ENCODE measurements at regions not wholly inside any gene's neighbourhood (a gene's known extent, or its start where the extent isn't known, plus 50 kb on each side); places are given as distances from the start of the nearest gene placed in this dataset.

DNA sequence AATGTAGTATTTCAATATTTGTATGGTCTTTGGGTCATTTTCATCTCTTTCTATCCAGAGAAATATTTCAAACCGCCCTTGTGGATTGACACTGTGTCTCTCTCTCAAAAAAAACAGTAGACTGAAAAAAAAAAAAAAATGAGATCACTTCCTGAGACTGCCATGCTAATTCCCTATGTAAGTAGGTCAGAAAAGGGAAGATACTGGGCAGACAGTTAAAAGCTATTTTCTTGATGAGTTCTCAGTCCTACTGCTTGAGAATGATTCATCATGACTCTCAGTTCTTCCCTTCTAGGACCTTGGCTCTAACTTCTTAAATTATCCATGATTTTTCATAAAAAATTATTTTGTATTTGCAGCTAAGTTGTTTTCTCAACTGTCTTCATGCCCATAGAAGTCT is 672.3 kb upstream of the REG3G start:
- Mint-ChIP-seq H3K27ac (no peak overlapping the region), H3K9me3 (no peaks in the 10 kb centered on the region), H3K36me3 (ENCODE audit: low read depth) (no peaks in the 10 kb centered on the region), H3K4me3 (no peak overlapping the region), H3K4me1 (no peaks in the 10 kb centered on the region), H3K27me3 (ENCODE audit: low read depth) (no peaks in the 10 kb centered on the region)
- TF ChIP-seq, protein P1, sequence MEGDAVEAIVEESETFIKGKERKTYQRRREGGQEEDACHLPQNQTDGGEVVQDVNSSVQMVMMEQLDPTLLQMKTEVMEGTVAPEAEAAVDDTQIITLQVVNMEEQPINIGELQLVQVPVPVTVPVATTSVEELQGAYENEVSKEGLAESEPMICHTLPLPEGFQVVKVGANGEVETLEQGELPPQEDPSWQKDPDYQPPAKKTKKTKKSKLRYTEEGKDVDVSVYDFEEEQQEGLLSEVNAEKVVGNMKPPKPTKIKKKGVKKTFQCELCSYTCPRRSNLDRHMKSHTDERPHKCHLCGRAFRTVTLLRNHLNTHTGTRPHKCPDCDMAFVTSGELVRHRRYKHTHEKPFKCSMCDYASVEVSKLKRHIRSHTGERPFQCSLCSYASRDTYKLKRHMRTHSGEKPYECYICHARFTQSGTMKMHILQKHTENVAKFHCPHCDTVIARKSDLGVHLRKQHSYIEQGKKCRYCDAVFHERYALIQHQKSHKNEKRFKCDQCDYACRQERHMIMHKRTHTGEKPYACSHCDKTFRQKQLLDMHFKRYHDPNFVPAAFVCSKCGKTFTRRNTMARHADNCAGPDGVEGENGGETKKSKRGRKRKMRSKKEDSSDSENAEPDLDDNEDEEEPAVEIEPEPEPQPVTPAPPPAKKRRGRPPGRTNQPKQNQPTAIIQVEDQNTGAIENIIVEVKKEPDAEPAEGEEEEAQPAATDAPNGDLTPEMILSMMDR (IDR thresholded peaks at IDR 0.05; ENCODE audit: unreplicated experiment in 3 of 3) = no peak

DNA sequence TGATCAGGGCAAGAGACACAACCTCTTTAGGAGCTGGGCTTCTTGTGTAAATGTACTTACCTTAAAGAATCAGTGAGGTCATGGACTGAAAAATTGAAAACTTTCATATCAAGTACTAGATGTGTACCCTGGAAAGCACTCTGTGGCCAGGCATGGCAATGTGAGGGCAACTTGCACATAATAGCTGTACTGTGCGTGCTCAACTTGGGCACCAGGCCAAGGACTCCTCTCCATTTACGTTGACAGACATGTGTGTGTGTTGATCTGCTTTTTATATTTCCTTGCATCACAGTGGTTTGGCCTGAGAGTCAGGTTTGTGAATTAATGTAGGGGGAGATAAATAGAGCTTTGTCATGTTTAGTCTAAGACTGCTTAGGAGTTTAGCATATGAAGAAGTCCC is 669.5 kb upstream of the REG3G start:
- Mint-ChIP-seq H3K4me1 (no peaks in the 10 kb centered on the region), H3K36me3 (ENCODE audit: low read depth) (no peaks in the 10 kb centered on the region), H3K27me3 (ENCODE audit: low read depth) (no peaks in the 10 kb centered on the region), H3K9me3 (no peaks in the 10 kb centered on the region), H3K4me3 (no peak overlapping the region), H3K27ac (no peak overlapping the region)
- TF ChIP-seq, protein P1 (IDR thresholded peaks at IDR 0.05; ENCODE audit: unreplicated experiment in 3 of 3) = no peak

DNA sequence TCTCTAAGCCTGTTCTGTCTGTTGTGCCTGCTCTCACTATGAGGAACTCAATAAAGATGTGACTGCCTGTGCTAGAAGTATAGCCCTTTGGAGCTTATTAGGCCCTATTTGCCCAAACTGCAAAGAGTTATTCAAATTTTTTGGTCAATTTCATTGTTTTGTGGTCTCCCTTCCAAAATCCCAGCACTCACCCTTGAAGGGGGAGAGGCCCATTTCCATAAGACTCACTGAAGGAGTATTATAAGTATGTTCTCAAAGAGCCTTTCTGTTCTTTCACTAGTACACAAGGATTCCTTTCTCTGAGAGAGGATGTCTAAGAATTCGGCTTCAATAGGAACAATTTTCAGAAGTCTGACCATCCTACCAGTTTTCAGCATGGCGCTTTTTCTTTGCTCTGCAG is 641.9 kb upstream of the REG3G start:
- Mint-ChIP-seq H3K4me3 (no peak overlapping the region), H3K36me3 (ENCODE audit: low read depth) (no peaks in the 10 kb centered on the region), H3K27me3 (ENCODE audit: low read depth) (no peaks in the 10 kb centered on the region), H3K9me3 (peaks cover 4% of the 10 kb centered on the region), H3K4me1 (no peaks in the 10 kb centered on the region), H3K27ac (no peak overlapping the region)
- TF ChIP-seq, protein P1 (IDR thresholded peaks at IDR 0.05; ENCODE audit: unreplicated experiment in 3 of 3) = no peak

DNA sequence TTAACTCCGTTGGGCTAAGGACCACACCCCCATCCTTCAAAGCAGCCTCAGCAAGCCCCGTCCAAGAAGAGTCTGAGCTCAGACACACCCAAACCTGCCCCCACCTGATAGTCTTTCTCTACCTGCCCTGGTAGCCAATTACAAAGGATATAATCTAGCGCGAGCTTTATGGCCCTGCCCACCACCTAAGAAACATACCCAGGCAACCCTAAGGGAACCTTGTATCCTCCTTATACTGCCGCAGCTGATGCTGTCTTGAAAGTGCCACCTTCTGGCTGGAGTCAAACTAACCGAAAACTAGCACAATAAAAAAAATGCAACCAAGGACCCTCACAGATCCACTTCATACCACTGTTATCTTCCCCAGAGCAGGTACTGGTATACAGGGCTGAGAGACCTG is 628.3 kb upstream of the REG3G start:
- Mint-ChIP-seq H3K27me3 (ENCODE audit: low read depth) (no peaks in the 10 kb centered on the region), H3K36me3 (ENCODE audit: low read depth) (no peaks in the 10 kb centered on the region), H3K27ac (no peak overlapping the region), H3K9me3 (peaks cover 28% of the 10 kb centered on the region), H3K4me1 (no peaks in the 10 kb centered on the region), H3K4me3 (no peak overlapping the region)
- TF ChIP-seq, protein P1 (IDR thresholded peaks at IDR 0.05; ENCODE audit: unreplicated experiment in 3 of 3) = no peak

DNA sequence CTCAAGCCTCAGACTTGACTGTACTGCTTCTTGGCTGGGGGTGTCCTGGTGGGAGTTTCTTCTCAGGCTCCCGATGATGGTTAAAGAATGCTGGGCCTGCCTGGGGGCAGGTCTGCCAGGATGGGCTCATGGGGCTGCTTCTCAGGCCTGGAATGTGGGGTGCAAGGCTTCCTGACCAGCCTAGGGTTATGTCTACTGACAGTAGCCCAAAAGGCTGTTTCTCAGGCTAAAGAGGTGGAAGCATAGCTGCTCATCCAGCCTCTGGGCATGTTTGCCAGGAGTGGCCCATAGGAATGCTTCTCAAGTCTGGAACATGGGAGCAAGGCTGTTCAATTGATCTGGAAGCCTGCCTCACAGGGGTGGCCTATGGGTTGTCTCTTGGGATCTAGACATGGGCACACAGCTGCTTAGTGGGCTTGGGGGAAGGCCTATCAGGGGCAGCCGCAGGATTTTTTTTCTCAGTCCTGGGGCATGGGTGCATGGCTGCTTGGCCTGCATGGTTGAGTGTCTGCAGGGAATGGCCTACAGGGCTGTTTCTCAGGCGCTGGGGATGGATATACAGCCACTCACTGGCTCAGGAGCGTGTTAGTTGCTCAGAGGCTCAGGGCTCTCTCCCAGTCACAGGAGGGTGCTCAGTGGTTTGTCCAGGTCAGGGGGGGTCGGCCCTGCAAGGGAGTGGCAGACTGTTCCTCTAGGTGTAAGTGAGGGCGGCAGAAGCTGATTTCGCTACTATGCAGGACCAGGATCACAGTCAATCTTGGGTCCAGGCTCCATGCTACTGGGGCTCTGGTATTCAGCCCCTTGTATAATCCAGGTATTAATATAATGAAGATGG is 617.3 kb upstream of the REG3G start:
- H3K4me3 Mint-ChIP-seq = no peak overlapping the region
- H3K9me3 Mint-ChIP-seq = no peaks in the 10 kb centered on the region
- H3K4me1 Mint-ChIP-seq = no peaks in the 10 kb centered on the region
- H3K27ac Mint-ChIP-seq = no peak overlapping the region
- no peaks in the 10 kb centered on the region for H3K36me3 Mint-ChIP-seq (ENCODE audit: low read depth)
- H3K27me3 Mint-ChIP-seq (ENCODE audit: low read depth) = no peaks in the 10 kb centered on the region
- TF ChIP-seq, protein P1 (IDR thresholded peaks at IDR 0.05; ENCODE audit: unreplicated experiment in 3 of 3) = no peak

DNA sequence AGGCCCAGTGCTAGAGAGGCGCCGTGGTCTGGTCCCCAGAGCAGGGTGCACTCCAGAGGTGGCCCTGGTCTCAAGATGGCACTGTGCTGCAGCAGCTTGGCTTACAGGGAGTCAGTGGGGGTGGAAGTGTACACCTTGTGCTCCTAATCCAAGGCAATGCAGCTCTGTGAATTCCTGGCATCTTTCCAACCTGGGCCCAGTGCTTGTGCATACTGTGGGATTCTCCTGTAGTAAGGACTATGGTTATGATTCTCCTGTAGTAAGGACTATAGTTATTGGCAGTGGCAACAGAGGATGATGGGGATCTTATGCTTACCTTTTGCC is 616.7 kb upstream of the REG3G start:
- TF ChIP-seq, protein P1 (IDR thresholded peaks at IDR 0.05; ENCODE audit: unreplicated experiment in 3 of 3) = no peak
- Mint-ChIP-seq H3K36me3 (ENCODE audit: low read depth) (no peaks in the 10 kb centered on the region), H3K27ac (no peak overlapping the region), H3K4me1 (no peaks in the 10 kb centered on the region), H3K4me3 (no peak overlapping the region), H3K27me3 (ENCODE audit: low read depth) (no peaks in the 10 kb centered on the region), H3K9me3 (no peaks in the 10 kb centered on the region)

Measured in nephron (organoid).